Lung microvascular endothelial cell (primary cell): ENCODE measurements at regions not wholly inside any gene's neighbourhood (a gene's known extent, or its start where the extent isn't known, plus 50 kb on each side); places are given as distances from the start of the nearest gene placed in this dataset.

Source experiments
- DNase-seq, 2 donors: peaks; one replicate each; pipeline versions ENCODE4 v3.0.0 to v3.0.0-alpha.2; 2010; ENCODE audit warnings: low read depth in 2 of 2

DNA sequence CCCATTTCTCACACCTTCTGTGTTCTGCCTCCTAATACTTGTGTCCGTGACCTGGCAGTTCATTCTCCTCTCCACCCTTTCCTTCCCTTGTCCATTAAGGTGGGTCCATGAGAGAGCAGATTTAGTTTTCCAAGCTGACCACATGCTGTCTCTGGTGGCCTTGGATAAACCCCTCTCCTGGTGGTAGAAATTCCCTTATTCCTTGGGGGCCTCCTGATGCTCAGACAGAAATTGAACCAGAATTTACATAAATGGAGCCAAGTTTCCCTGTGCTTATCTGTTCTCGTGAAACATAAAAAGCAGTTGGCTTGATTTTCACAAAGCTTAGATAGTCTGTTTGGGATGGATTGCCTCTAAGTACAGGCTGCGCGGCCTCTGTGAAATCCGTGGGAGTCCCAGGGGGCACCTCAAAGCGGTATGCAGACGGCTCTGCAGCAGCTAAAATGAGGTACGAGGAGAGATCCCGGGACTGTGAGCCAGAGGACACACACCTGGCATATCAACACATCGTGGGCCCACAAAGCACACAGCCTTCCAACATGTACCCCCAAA, 101.0 kb upstream of the NMNAT3 start:
- no peak for DNase-seq

DNA sequence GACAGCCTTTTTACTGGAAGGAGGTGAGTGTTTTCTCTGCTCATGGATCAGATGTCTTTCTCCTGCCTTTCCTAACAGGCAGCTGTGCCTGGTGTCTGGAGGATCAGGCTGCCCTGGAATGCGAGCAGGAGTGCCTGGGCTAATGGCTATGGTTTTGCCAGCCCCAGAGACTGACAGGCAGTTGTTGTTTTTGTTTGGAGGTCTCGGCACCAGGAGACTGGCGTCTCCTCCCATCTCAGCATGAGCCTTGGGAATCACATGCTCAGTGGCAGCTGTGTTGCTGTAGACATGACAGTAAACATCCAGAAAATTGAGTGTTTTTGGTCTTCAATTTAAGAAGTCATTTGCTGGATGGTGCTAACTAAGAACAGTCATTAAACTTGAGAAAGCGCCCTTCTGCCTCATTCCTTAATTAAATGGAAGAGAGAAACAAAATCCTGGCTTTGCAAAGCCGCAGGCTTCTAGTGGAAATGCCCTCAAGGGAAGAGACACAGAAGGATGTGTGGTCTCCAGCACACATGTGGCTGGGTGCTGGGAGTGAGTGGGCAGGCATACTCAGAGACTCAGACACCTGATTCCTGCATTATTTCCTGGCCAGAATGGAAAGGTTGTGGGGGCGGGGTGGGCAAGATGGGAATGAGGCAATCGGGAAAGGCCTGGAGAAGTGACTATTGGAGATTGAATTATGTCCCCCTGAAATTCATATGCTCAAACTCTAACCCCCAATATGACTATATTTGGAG, 97.0 kb upstream of the NMNAT3 start:
- no peak for DNase-seq

GRCh38 chr3:139772539-139773500, 95.0 kb upstream of the NMNAT3 start:
- peak in 1 of 2 donors; percentile 2 for DNase-seq

- DNase-seq, result no peak
Observed at GRCh38 chr3:139771331-139771730, 93.6 kb upstream of the NMNAT3 start.

- no peak for DNase-seq
Observed at GRCh38 chr3:139770577-139770976, 92.8 kb upstream of the NMNAT3 start.

- DNase-seq, result no peak
Observed at GRCh38 chr3:139769796-139770195, 92.0 kb upstream of the NMNAT3 start.

DNA sequence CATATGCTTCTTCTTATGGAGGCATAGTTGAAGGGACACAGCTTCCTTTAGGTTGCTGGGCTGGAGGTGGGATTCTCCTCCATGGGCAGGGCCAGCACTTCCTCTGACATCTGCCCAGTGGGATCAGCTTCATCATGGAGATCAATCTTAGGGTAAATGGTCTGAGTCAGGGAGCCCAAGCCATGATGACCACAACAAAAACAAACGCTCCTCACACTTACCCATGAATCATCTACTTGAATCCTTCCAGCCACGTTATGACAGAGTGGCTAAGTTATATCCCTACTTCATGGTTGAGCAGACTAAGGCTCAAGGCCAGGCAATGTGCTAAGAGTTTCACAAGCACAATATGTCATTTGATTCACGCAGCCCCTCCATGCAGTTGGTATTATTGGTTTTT, 87.2 kb upstream of the NMNAT3 start:
- DNase-seq, result peak in 1 of 2 donors; percentile 4

- no peak for DNase-seq
Observed at GRCh38 chr3:139764069-139764905, 86.5 kb upstream of the NMNAT3 start.

DNA sequence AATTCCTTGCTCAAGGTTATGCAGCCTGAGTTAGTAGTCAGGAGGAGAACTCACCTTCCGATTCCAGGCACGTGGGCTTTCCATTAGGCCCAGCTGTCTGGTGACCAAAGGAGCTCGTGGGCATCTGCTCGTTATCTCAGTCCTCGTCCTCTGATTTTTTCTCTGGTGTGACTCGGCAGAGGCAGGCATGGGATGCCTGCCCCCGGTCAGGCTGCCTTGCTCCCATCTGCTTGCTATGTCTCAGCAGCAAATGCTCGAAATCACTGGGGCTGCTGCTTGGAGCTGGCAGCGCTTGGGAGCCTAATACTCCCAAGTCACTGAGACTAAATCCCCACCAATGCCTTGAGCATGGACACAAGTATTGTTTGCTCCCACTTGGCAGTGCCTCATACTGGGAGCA, 84.5 kb upstream of the NMNAT3 start:
- DNase-seq, result no peak

- no peak for DNase-seq
Observed at GRCh38 chr3:139759470-139759869, 81.7 kb upstream of the NMNAT3 start.

DNA sequence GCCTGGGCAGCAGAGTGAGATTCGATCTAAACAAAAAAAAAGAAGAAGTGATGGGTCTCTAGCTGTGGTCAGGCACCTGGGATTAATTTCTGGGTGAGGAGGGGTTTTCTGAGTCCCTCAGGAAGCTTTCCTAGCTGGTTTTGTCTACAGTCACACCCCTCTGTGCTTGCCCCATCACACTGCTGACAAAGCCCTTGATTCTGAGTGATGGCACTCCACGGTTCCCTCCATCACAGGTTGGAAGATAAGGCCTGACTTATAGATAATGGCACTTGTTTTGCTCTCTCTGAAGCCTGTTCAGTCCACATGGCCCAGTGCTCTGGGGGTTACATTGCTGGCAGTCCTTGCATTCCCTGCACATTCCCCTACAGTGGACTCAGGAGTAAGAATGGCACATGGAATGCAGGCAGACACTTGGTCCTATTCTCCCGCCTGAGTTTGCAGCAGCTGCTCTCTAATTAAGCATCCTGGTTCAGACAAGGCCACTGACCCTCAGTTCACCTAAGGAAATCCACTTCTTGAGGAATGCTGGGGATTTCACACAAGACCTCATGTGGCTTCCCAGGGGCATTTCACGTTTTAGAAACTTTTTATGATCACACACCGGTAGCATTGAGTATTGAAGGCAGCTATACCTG, 81.0 kb upstream of the NMNAT3 start:
- DNase-seq, result no peak

DNA sequence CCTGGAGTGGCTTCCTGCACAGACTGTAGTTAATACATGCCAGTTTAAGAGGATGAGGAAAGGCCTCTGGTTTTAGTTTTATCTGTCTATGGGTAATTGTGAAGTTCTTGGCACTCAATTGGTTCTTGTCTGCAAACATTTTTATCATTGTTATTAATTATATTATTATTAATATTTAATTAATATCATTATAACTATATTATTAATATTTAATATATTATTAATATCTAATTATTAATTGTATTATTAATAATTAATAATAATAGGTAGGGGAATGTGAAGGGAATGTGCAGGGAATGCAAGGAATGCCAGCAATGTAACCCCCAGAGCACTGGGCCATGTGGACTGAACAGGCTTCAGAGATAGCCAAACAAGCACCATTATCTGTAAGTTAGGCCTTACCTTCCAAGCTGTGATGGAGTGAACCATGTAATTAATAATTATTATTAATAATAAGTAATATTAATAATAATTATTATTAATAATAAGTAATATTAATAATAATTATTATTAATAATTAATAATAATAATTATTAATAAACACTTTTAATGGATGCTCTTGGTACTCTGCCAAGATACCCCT, 79.8 kb upstream of the NMNAT3 start:
- DNase-seq, result no peak

- no peak for DNase-seq
Observed at GRCh38 chr3:139756529-139757103, 78.8 kb upstream of the NMNAT3 start.

DNA sequence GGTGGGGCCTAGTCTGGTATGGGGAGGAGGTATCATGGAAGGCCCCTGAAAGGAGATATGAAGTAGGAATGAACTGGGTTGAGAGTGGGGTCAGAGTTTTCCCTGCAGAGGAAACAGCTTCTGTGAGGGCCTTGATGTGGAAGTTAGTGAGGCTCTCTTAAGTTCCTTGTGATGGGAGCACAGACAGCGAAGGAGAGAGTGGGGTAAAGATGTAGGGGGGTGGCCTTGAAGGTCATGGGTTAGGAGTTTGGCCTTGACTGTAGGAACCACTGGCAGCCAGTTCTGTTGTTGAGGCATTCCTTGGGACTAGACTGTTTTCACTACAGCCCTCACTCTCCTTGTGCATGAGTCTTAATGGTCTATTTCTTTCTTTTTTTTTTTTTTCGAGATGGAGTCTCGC, 77.8 kb upstream of the NMNAT3 start:
- no peak for DNase-seq

GRCh38 chr3:139751789-139752188, 74.0 kb upstream of the NMNAT3 start:
- no peak for DNase-seq

DNA sequence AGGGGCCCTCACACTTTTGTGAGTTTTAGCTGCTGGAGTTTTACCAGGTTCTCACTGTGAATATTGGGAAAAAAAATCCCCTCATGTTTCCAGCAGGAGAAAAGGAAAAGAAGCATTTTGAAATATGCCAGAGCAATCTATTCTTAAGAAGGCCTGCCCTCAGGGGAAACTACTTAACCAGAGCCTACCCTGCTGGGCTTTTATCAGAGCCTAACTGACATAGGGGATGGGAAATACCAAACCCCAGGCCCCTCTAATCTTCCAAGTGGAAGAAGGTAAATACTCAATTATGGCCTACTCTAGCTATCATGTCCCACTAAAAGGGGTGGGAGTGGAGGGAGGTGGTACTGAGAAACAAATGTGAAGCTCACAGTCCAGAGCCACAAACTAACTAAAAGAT, 68.7 kb upstream of the NMNAT3 start:
- DNase-seq, result no peak

GRCh38 chr3:139745831-139746230, 68.1 kb upstream of the NMNAT3 start:
- no peak for DNase-seq

DNA sequence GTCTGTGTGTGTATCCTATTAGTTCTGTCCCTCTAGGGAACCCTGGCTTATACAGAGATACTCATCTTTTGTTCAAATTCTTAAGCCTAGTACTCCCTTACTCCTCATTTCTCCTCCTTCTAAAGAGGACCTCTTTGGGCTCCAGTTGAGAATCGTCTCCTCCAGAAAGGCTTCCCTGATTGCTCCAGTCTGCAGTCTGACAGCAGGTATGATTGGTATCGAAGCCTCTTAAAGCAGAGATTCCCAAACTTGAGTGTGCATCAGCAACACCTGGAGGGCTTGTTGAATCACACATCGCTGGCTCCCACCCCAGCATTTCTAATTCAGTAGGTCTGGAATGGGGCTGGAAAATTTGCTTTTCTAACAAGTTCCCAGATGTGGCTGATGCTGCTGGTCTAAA, 60.9 kb upstream of the NMNAT3 start:
- DNase-seq, result no peak

DNA sequence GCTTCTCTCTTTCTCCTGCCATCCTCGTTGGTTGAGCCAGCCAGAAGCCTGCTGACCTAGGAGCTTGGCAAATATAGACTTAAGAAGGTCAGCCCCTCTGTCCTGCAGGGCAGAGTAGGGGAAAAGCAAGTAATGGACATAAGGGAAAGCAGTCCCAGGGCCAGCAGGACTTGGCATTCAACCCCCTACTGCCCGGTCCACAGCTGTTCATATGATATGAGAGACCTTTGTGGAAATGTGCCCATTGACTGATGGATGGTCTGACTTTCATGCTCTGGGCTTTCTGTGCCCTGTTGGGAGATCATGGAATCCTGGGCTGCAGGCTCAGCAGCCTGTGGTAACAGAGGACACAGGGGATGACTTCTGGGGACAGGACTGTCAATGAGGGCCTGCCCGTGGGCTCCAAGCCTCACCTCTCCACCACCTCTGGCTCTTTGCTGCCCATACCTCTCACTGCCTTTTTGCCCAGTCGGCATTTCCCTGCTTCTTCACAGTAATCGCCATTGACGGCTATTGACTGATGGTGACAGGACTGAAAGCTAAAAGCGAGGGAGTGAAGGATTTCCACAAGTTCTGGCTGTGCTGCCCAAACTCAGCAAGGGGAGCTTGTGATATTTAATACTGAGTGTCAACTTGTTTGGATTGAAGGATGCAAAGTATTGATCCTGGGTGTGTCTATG, 60.0 kb upstream of the NMNAT3 start:
- no peak for DNase-seq

GRCh38 chr3:139735191-139735590, 57.4 kb upstream of the NMNAT3 start:
- no peak for DNase-seq
